DND-41 (cell line): ENCODE measurements at regions not wholly inside any gene's neighbourhood (a gene's known extent, or its start where the extent isn't known, plus 50 kb on each side); places are given as distances from the start of the nearest gene placed in this dataset.

Experiments
- ATAC-seq: fragments of 200-7000 bp; cut with Tn5 transposase; 3 replicates; pipeline ENCODE4 v1.9.1; 2021; ENCODE audit warnings: low read depth; ENCODE audit not compliant: insufficient read depth
- DNase-seq: peaks from one replicate; pipeline ENCODE4 v3.0.0-alpha.2; 2020
- H2AFZ ChIP-seq: 2 replicates; pipeline ENCODE4 v1.6.0; 2012; ENCODE audit warnings: low read depth, low read length
- H3K27ac ChIP-seq: 2 replicates; pipeline ENCODE4 v1.5.1; 2012; ENCODE audit warnings: low read length, inconsistent platforms
- H3K27me3 ChIP-seq: fragments of 200-600 bp; sonication (generic); 2 replicates; pipeline ENCODE4 v1.6.0; 2012; ENCODE audit warnings: low read length, mild to moderate bottlenecking, inconsistent platforms; ENCODE audit not compliant: insufficient read depth, poor library complexity
- H3K36me3 ChIP-seq: 2 replicates; pipeline ENCODE4 v1.5.1; 2012; ENCODE audit warnings: low read length, inconsistent platforms; ENCODE audit not compliant: insufficient read depth
- H3K4me1 ChIP-seq: 2 replicates; pipeline ENCODE4 v1.5.1; 2012; ENCODE audit warnings: mild to moderate bottlenecking, low read length; ENCODE audit not compliant: insufficient read depth
- H3K4me2 ChIP-seq: 2 replicates; pipeline ENCODE4 v1.6.0; 2012; ENCODE audit warnings: mild to moderate bottlenecking, moderate library complexity, low read length, inconsistent platforms; ENCODE audit not compliant: insufficient read depth
- H3K4me3 ChIP-seq, 2 experiments: fragments of 200-600 bp in 1 of 2; shearing (Covaris generic) in 1 of 2; 2 replicates each; pipeline ENCODE4 v1.5.1; 2012 to 2016; ENCODE audit warnings: inconsistent platforms in 2 of 2, low read length in 2 of 2, mild to moderate bottlenecking in 2 of 2, low read depth in 1 of 2, moderate library complexity in 1 of 2
- H3K79me2 ChIP-seq: 2 replicates; pipeline ENCODE4 v1.6.0; 2012; ENCODE audit warnings: low read length, inconsistent platforms; ENCODE audit not compliant: insufficient read depth
- H3K9ac ChIP-seq: 2 replicates; pipeline ENCODE4 v1.6.0; 2012; ENCODE audit warnings: low read depth, mild to moderate bottlenecking, inconsistent platforms, low read length, moderate library complexity
- H3K9me3 ChIP-seq: 2 replicates; pipeline ENCODE4 v1.5.1; 2012; ENCODE audit warnings: low read length, moderate library complexity, mild to moderate bottlenecking, inconsistent platforms; ENCODE audit not compliant: insufficient read depth, severe bottlenecking
- H4K20me1 ChIP-seq: 2 replicates; pipeline ENCODE4 v1.6.0; 2012; ENCODE audit warnings: low read length; ENCODE audit not compliant: insufficient read depth
- CTCF ChIP-seq: IDR thresholded peaks from 2 replicates; pipeline ENCODE4 v1.5.1; 2012; ENCODE audit warnings: borderline replicate concordance, low read length, moderate library complexity, mild to moderate bottlenecking; ENCODE audit not compliant: poor library complexity, severe bottlenecking; ENCODE audit errors: extremely low read depth
- EZH2 ChIP-seq: IDR thresholded peaks from 3 replicates; pipeline ENCODE4 v1.6.1; 2012; ENCODE audit warnings: borderline replicate concordance, low read depth, mild to moderate bottlenecking, moderate library complexity, low read length, inconsistent platforms; ENCODE audit not compliant: severe bottlenecking

- no peaks in the 10 kb centered on the region for H3K9me3 ChIP-seq
- H3K79me2 ChIP-seq, result no peaks in the 10 kb centered on the region
- no peaks in the 10 kb centered on the region for H3K27me3 ChIP-seq
- H3K4me2 ChIP-seq, result no peak overlapping the region
- ATAC-seq (no peak), DNase-seq (no peak)
- H3K4me1 ChIP-seq, result peaks cover 2% of the 10 kb centered on the region
- TF ChIP-seq EZH2 (no peak), CTCF (no peak)
- H3K27ac ChIP-seq, result no peak overlapping the region
- no peak overlapping the region for H3K9ac ChIP-seq
- no peaks in the 10 kb centered on the region for H4K20me1 ChIP-seq
- H2AFZ ChIP-seq, result no peak overlapping the region
- no peak overlapping the region for H3K4me3 ChIP-seq
- H3K36me3 ChIP-seq, result no peaks in the 10 kb centered on the region
Measured at GRCh38 chr10:7464691-7465090, 53.9 kb upstream of the SFMBT2 start.
